Fibroblast of lung (primary cell): ENCODE measurements at regions not wholly inside any gene's neighbourhood (a gene's known extent, or its start where the extent isn't known, plus 50 kb on each side); places are given as distances from the start of the nearest gene placed in this dataset.

Experiments used
- CTCF ChIP-seq, 2 donors: IDR thresholded peaks in 1 of 2; conservative IDR thresholded peaks in 1 of 2; 1 replicate in 1 of 2; 2 replicates in 1 of 2; pipeline ENCODE4 v1.5.1; 2011 to 2012; ENCODE audit warnings: low read length in 2 of 2, control low read depth in 1 of 2, inconsistent platforms in 1 of 2, low read depth in 1 of 2, mild to moderate bottlenecking in 1 of 2
- EZH2 ChIP-seq: IDR thresholded peaks from 2 replicates; pipeline ENCODE4 v1.5.1; 2012; ENCODE audit warnings: low read length, control low read depth, mild to moderate bottlenecking; ENCODE audit errors: missing control alignments

GRCh38 chr2:221025398-221025797 lies 546.7 kb downstream of the EPHA4 start:
- TF ChIP-seq CTCF (conservative IDR thresholded peaks at IDR 0.05 in 1 of 2, IDR thresholded peaks at IDR 0.05 in 1 of 2; ENCODE audit: low read depth in 1 of 2, low read length in 2 of 2) (no peak), EZH2 (no peak)
